Retinal pigment epithelial cell (primary cell): ENCODE measurements at regions not wholly inside any gene's neighbourhood (a gene's known extent, or its start where the extent isn't known, plus 50 kb on each side); places are given as distances from the start of the nearest gene placed in this dataset.

Source experiments
- DNase-seq: peaks from one replicate; pipeline ENCODE4 v3.0.0-alpha.2; 2010; ENCODE audit warnings: low read depth
- H3K4me3 ChIP-seq: 2 replicates; pipeline ENCODE4 v1.5.1; 2011; ENCODE audit warnings: mild to moderate bottlenecking, low read length, control low read depth, moderate library complexity
- CTCF ChIP-seq: conservative IDR thresholded peaks from 2 replicates; pipeline ENCODE4 v1.5.1; 2011; ENCODE audit warnings: low read depth, low read length, control low read depth, inconsistent platforms

GRCh38 chr16:11475896-11476630 is 110.7 kb downstream of the LITAF start:
- no peak for DNase-seq
- no peak overlapping the region for H3K4me3 ChIP-seq
- TF ChIP-seq CTCF = no peak

DNA sequence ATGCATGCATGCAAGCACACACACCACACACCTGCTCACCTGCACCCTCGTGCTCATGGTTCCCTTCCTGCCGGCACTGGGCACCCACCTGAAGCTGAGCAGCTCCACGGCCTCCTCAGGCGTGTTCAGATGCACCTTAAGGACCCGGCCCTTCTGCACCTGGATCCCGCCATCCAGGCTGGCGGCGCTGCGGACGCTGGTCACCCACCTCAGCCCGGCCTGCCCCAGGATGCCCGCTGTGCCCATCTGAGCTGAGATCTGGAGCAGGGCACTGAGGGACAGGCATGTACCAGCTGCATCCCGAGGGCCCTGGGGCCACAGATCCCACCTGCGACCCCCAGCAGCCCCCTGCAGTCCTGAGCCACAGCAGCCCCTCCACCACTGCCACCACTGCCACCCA is 110.0 kb downstream of the LITAF start:
- no peak overlapping the region for H3K4me3 ChIP-seq
- TF ChIP-seq CTCF = no peak
- no peak for DNase-seq

GRCh38 chr16:11478431-11479119 is 108.1 kb downstream of the LITAF start:
- H3K4me3 ChIP-seq = no peak overlapping the region
- no peak for TF ChIP-seq CTCF
- no peak for DNase-seq

DNA sequence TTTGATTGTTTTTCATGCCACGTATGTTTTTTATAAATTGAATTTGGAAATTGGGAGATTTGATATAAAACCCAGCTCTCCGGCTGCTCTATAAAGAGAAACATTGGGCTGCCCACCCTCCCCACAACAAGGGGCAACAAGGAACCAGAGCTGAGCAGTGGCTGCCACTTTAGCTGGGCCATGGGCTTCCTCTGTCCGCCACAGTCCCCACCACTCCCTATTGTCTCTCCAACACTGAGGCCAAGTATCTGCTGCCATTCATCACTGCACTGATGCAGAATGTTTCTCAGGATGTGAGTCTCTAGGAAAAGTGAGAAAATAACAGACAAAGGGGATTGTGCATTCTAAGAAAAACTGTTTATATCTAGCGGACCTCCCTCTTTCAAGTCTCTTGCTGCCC is 106.8 kb downstream of the LITAF start:
- H3K4me3 ChIP-seq = no peak overlapping the region
- TF ChIP-seq CTCF = no peak
- no peak for DNase-seq

- no peak for DNase-seq
- H3K4me3 ChIP-seq = no peak overlapping the region
- no peak for TF ChIP-seq CTCF
Observed at GRCh38 chr16:11480634-11481033, 106.1 kb downstream of the LITAF start.

DNA sequence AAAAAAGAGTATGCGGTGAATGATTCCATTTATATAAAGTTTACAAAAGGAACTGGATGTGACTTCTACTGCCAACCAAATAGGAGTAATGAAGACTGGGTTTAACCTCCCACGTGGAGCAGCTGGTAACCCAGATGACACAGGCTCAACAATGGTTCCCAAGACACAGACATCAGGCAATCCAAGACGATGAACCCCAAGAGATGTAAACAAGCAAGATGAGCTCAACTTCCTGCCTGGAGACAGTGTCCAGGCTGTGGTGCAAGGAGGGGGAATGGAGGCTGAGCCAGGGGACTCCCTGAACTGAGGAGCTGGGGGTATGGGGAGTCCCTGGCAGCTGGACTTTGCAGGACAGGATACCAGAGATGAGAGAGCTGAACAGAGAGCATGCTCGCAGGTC is 104.7 kb downstream of the LITAF start:
- TF ChIP-seq CTCF = no peak
- no peak overlapping the region for H3K4me3 ChIP-seq
- DNase-seq = no peak
